Skeletal muscle tissue (tissue), 3 donors: ENCODE measurements at regions not wholly inside any gene's neighbourhood (a gene's known extent, or its start where the extent isn't known, plus 50 kb on each side); places are given as distances from the start of the nearest gene placed in this dataset.
"Not testable (repeated sequence)": the region's sequence is repeated elsewhere in the genome, so short reads cannot be mapped to it uniquely, and the experiment has no call there.

ENCODE experiments used
- H3K27ac ChIP-seq: one replicate; pipeline ENCODE4 v1.7.0; 2013; ENCODE audit warnings: mild to moderate bottlenecking, low read depth, low read length, inconsistent platforms
- H3K27me3 ChIP-seq, 3 donors: one replicate each; pipeline ENCODE4 v1.7.0; 2013; ENCODE audit warnings: low read length in 3 of 3; ENCODE audit not compliant: control insufficient read depth in 3 of 3, insufficient read depth in 3 of 3
- H3K36me3 ChIP-seq, 3 donors: one replicate each; pipeline ENCODE4 v1.7.0; 2013; ENCODE audit warnings: low read length in 3 of 3; ENCODE audit not compliant: control insufficient read depth in 3 of 3, insufficient read depth in 3 of 3
- H3K4me1 ChIP-seq, 3 donors: one replicate each; pipeline ENCODE4 v1.7.0; 2013; ENCODE audit warnings: low read length in 3 of 3, mild to moderate bottlenecking in 3 of 3; ENCODE audit not compliant: control insufficient read depth in 3 of 3, insufficient read depth in 3 of 3
- H3K4me3 ChIP-seq, 3 donors: one replicate each; pipeline ENCODE4 v1.7.0; 2013; ENCODE audit warnings: low read length in 3 of 3
- H3K9ac ChIP-seq, 3 donors: one replicate each; pipeline ENCODE4 v1.7.0; 2013; ENCODE audit warnings: low read length in 3 of 3, mild to moderate bottlenecking in 3 of 3, moderate library complexity in 2 of 3, low read depth in 1 of 3
- H3K9me3 ChIP-seq, 3 donors: one replicate each; pipeline ENCODE4 v1.7.0; 2013; ENCODE audit warnings: low read length in 3 of 3; ENCODE audit not compliant: control insufficient read depth in 3 of 3
- donor health status: Osteomylitis.

- not testable (repeated sequence) for H3K4me1 ChIP-seq, H3K9ac ChIP-seq, H3K27ac ChIP-seq, H3K27me3 ChIP-seq, H3K9me3 ChIP-seq, H3K36me3 ChIP-seq, H3K4me3 ChIP-seq
Measured at GRCh38 chr7:136260591-136260990, 283.4 kb upstream of the MTPN start.

GRCh38 chr7:136259074-136259473, 281.9 kb upstream of the MTPN start:
- Histone ChIP-seq H3K4me3 (no peak overlapping the region), H3K36me3 (no peaks in the 10 kb centered on the region), H3K27ac (no peak overlapping the region), H3K4me1 (no peaks in the 10 kb centered on the region), H3K9me3 (peaks cover 0 to 3% (median 2%) of the 10 kb centered on the region in 3 donors), H3K9ac (no peak overlapping the region), H3K27me3 (no peaks in the 10 kb centered on the region)

- no peaks in the 10 kb centered on the region for H3K4me1 ChIP-seq
- H3K36me3 ChIP-seq, result no peaks in the 10 kb centered on the region
- no peak overlapping the region for H3K9ac ChIP-seq
- H3K27ac ChIP-seq, result no peak overlapping the region
- H3K4me3 ChIP-seq, result no peak overlapping the region
- H3K9me3 ChIP-seq, result peaks cover 0 to 2% (median 0%) of the 10 kb centered on the region in 3 donors
- no peaks in the 10 kb centered on the region for H3K27me3 ChIP-seq
Measured at GRCh38 chr7:136256491-136256890, 279.3 kb upstream of the MTPN start.

- H3K9ac ChIP-seq, result no peak overlapping the region
- H3K4me1 ChIP-seq, result no peaks in the 10 kb centered on the region
- H3K4me3 ChIP-seq, result no peak overlapping the region
- no peaks in the 10 kb centered on the region for H3K27me3 ChIP-seq
- no peaks in the 10 kb centered on the region for H3K9me3 ChIP-seq
- H3K27ac ChIP-seq, result no peak overlapping the region
- no peaks in the 10 kb centered on the region for H3K36me3 ChIP-seq
Measured at GRCh38 chr7:136254148-136254547, 277.0 kb upstream of the MTPN start.

- Histone ChIP-seq H3K9me3 (no peaks in the 10 kb centered on the region), H3K4me1 (no peaks in the 10 kb centered on the region), H3K27me3 (no peaks in the 10 kb centered on the region), H3K9ac (no peak overlapping the region), H3K27ac (no peak overlapping the region), H3K36me3 (no peaks in the 10 kb centered on the region), H3K4me3 (no peak overlapping the region)
Measured at GRCh38 chr7:136251826-136252225, 274.7 kb upstream of the MTPN start.

GRCh38 chr7:136247211-136247610, 270.1 kb upstream of the MTPN start:
- Histone ChIP-seq H3K27me3 (no peaks in the 10 kb centered on the region), H3K4me1 (no peaks in the 10 kb centered on the region), H3K9ac (no peak overlapping the region), H3K4me3 (no peak overlapping the region), H3K9me3 (no peaks in the 10 kb centered on the region), H3K27ac (no peak overlapping the region), H3K36me3 (no peaks in the 10 kb centered on the region)

- Histone ChIP-seq H3K9me3 (no peaks in the 10 kb centered on the region), H3K9ac (no peak overlapping the region), H3K4me1 (no peaks in the 10 kb centered on the region), H3K4me3 (no peak overlapping the region), H3K27ac (no peak overlapping the region), H3K27me3 (no peaks in the 10 kb centered on the region), H3K36me3 (no peaks in the 10 kb centered on the region)
Measured at GRCh38 chr7:136245327-136246004, 268.3 kb upstream of the MTPN start.

- no peaks in the 10 kb centered on the region for H3K27me3 ChIP-seq
- no peaks in the 10 kb centered on the region for H3K4me1 ChIP-seq
- no peaks in the 10 kb centered on the region for H3K9me3 ChIP-seq
- no peak overlapping the region for H3K27ac ChIP-seq
- H3K4me3 ChIP-seq, result no peak overlapping the region
- no peak overlapping the region for H3K9ac ChIP-seq
- no peaks in the 10 kb centered on the region for H3K36me3 ChIP-seq
Measured at GRCh38 chr7:136234040-136234439, 256.9 kb upstream of the MTPN start.

GRCh38 chr7:136230210-136230609, 253.1 kb upstream of the MTPN start:
- Histone ChIP-seq H3K4me3 (no peak overlapping the region), H3K9ac (no peak overlapping the region), H3K36me3 (no peaks in the 10 kb centered on the region), H3K27me3 (no peaks in the 10 kb centered on the region), H3K4me1 (no peaks in the 10 kb centered on the region), H3K27ac (no peak overlapping the region), H3K9me3 (peaks cover 0 to 4% (median 2%) of the 10 kb centered on the region in 3 donors)

- peaks cover 0 to 4% (median 2%) of the 10 kb centered on the region in 3 donors for H3K9me3 ChIP-seq
- no peaks in the 10 kb centered on the region for H3K27me3 ChIP-seq
- H3K4me1 ChIP-seq, result no peaks in the 10 kb centered on the region
- no peak overlapping the region for H3K4me3 ChIP-seq
- H3K27ac ChIP-seq, result no peak overlapping the region
- no peak overlapping the region for H3K9ac ChIP-seq
- no peaks in the 10 kb centered on the region for H3K36me3 ChIP-seq
Measured at GRCh38 chr7:136229790-136230189, 252.6 kb upstream of the MTPN start.
